OCI-LY7 (cell line): ENCODE measurements at regions not wholly inside any gene's neighbourhood (a gene's known extent, or its start where the extent isn't known, plus 50 kb on each side); places are given as distances from the start of the nearest gene placed in this dataset.

Experiments used
- EZH2phosphoT487 ChIP-seq: fragments of 200-600 bp; sonication (generic); IDR thresholded peaks from 2 replicates; pipeline ENCODE4 v1.6.1; 2018; ENCODE audit warnings: low read depth, borderline replicate concordance, mild to moderate bottlenecking, mixed run types, antibody characterized with exemption, low read length, moderate library complexity, mixed read lengths
- TF ChIP-seq, protein P1 (sequence below): fragments of 200-600 bp; sonication (generic); conservative IDR thresholded peaks from 2 replicates; pipeline ENCODE4 v1.5.1; 2014; ENCODE audit warnings: mild to moderate bottlenecking, antibody characterized with exemption, low read length, moderate library complexity, mixed read lengths

GRCh38 chr11:92505689-92506088 is 281.1 kb downstream of the FAT3 start:
- TF ChIP-seq, protein P1, sequence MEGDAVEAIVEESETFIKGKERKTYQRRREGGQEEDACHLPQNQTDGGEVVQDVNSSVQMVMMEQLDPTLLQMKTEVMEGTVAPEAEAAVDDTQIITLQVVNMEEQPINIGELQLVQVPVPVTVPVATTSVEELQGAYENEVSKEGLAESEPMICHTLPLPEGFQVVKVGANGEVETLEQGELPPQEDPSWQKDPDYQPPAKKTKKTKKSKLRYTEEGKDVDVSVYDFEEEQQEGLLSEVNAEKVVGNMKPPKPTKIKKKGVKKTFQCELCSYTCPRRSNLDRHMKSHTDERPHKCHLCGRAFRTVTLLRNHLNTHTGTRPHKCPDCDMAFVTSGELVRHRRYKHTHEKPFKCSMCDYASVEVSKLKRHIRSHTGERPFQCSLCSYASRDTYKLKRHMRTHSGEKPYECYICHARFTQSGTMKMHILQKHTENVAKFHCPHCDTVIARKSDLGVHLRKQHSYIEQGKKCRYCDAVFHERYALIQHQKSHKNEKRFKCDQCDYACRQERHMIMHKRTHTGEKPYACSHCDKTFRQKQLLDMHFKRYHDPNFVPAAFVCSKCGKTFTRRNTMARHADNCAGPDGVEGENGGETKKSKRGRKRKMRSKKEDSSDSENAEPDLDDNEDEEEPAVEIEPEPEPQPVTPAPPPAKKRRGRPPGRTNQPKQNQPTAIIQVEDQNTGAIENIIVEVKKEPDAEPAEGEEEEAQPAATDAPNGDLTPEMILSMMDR: no peak
- no peak for TF ChIP-seq EZH2phosphoT487
